ELF-1 (cell line): ENCODE measurements at regions not wholly inside any gene's neighbourhood (a gene's known extent, or its start where the extent isn't known, plus 50 kb on each side); places are given as distances from the start of the nearest gene placed in this dataset.

Experiments
- DNase-seq: peaks from one replicate; pipeline ENCODE4 v3.0.0-alpha.2; 2016; ENCODE audit warnings: low read depth, low spot score

DNA sequence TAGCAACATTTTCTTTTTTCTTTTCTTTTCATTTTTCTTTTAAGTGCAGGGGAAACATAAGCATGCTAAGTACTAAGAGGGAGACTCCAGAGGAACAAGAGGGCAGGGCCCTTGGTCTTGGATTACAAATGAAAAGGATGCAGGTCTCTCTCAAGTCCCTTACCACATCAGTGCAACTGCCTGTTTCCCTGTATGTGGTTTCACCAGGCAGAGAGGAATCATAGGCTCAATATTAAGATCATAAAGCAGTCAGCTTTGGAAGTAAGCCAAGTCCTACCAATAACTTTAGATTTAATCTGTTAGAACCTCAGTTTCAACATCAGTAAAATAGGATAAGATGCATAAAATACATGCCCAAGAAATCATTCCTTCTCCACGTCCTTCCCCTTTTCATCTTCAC is 422.7 kb upstream of the PAPPA start:
- DNase-seq, result no peak

DNA sequence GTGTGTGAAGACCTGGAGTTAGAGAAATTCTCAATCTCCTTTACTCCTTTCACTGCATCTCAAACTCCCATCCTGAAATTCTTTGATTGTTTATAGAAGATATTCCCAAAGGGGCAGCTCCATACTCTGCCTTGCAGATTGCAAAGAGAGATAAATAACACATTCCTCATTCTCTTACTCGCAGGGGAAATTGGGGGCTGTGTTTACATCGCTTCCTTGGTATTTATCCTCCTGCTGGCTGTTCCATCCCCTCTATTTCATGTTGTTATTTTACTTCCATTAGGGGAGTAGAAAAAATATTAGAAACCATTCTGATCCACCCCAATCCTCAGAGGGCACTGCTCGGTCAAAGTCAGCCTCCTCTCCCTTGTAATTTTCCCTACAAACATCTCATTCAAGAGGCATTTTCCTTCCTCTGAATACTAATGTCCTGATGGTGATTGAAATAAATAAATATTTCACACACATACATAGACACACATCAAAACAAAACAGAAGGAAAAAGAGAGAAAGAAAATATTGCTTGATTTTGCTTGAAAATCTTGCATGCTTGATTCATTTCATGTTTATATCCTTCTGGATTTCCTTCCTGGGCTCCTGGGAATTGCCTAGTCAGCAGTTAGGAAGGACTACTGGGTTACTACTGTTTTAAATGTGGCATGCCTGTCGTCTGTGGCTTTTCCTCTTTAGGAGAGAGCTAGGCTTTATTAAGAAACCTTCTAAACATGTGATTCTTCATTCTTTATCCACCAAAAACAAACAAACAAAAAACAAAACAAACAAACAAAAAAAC is 420.1 kb upstream of the PAPPA start:
- DNase-seq, result no peak

- DNase-seq, result no peak
Observed at GRCh38 chr9:115739096-115739875, 414.3 kb upstream of the PAPPA start.

- DNase-seq, result no peak
Observed at GRCh38 chr9:115740986-115741385, 412.6 kb upstream of the PAPPA start.

GRCh38 chr9:115743709-115744605 is 409.6 kb upstream of the PAPPA start:
- DNase-seq, result no peak

GRCh38 chr9:115746496-115746895 is 407.1 kb upstream of the PAPPA start:
- no peak for DNase-seq

DNA sequence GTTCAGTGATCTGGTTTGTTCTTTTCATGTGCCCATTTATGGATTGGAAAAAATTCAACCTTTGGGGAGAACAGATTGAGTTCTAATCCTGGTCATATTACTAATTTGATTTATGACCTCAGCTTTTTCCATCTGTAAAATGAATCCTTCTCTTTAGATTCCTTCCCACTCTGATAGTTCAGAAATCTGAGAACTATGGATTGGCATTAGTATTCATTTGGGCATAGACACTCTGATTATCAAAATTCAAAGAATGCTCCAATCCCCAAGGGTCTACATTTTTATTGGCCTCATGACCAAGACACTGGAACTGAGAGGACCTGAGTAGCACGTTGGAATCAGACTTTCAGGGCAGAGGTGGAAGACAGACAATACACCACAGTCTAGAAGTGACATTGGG is 405.9 kb upstream of the PAPPA start:
- no peak for DNase-seq

- DNase-seq, result no peak
Observed at GRCh38 chr9:115756736-115757135, 396.9 kb upstream of the PAPPA start.

GRCh38 chr9:115757461-115757860 is 396.1 kb upstream of the PAPPA start:
- no peak for DNase-seq

DNA sequence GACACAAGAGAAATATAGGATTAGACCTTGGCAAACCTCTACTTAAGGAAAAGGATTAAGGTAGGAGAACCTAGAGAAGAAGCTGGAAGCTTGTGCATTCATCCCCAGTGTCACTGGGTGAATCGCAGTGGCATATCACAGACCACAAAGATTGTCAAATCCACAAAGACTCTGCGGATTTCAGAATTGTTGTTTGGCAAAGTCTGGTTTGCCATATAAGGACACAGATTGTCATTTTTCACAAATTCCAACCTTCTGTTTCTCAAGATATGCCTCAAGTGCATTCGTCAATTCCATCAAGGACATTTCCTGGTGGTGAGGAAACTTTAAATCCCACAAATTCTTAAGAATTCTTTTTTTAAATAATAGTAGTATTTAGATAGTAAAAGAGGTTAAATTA is 395.1 kb upstream of the PAPPA start:
- DNase-seq, result no peak

- no peak for DNase-seq
Observed at GRCh38 chr9:115759426-115759825, 394.2 kb upstream of the PAPPA start.

DNA sequence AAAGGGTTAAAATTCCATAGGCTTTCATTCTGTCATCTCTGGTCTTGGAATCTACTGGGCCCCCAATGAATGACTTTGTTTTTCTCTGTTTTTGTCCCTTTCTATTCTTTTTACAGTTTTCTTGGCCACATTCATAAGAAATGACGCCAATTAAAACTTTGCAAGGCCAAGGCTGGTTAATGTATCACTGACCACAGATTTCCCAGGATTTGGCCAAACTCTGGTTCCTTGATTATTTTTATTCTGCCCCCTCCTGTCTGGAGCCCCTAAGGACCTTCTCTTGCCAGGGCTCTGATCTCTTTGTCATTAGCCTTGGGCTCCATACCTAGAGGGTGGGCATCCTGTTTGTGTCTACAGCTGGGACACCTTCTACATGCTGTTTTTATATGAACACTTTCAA is 388.9 kb upstream of the PAPPA start:
- no peak for DNase-seq

DNA sequence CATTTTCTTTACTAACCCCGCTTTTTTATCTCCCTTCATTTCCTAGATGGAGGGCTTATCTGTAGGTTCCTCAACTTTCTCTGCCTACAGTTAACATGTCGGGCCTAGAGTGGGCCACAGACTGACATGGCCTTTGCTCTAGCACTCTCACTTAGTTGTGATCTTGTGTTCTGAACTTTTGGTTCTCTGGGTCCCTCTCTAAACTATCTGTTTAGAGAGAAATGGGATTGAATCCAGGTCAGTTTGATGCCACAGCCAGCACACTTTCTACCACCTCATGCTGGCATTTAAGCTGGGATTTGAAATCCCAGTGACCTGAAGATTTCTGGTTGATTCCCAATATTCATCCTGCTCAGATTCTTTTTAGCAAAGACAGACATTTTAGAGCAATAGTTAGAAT is 388.5 kb upstream of the PAPPA start:
- DNase-seq, result no peak

DNA sequence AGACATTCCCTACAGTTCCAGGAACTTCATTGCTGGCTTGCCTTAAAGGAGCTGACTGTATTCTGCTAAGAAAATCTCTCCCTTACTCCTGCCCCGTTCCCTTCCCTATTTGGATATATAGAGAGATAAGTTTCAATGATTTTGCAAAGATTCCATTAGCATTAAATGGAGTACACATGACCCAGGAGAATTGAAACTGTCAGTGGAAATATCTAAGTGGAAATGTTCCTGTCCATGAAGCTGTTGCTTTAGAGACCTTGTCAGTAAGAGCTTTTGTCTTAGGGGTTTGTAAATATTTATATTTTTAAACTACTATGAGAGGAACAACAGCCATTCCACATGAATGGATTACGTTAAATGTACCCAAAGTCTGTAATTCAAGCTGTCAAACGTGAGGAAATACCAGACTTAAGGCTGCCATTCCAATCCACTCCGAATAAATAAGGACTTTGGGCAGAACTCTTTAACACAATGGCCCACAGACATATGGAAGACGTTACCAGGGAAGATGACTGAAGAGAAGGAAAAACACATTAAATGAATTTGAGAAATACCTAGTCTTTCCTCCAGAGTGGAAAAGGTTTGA is 387.1 kb upstream of the PAPPA start:
- DNase-seq, result no peak

- DNase-seq, result no peak
Observed at GRCh38 chr9:115770521-115770920, 383.1 kb upstream of the PAPPA start.

DNA sequence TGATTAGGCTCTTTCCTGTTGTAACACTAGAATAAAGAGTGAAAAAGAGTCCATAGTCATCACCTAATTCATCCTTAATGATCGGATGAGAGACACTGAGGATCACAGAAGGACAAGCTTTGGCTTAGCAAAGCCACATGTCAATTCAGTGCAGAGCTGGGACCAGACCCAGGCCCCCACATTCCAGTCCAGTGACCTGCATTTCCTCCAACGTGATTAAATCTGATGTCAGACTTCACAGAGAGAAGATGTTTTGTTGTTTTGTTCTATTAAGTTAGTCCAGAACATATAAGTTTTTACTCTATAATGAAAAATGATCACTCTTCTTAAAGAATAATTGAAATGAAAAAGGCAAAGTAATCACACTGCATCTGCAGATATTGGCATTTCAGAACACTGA is 377.9 kb upstream of the PAPPA start:
- no peak for DNase-seq

DNA sequence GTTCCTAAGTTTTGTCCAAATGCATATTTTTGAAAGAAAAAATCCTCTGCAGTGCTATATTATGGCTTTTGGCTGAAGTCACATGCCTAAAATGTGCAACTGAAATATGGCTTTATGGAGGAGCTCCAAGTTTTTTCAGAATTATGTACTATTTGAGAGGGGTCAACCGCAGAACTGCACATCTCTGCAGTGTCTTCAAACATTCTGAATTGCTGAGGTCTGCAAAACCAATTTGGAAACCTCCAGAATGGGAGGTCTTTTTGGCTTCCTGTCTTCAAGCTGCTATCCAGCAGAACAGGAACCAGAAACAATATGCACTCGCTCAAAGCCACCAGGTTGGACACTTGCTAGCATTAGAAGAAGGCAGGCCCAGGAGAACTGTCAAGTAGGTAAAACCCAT is 376.0 kb upstream of the PAPPA start:
- DNase-seq, result no peak

GRCh38 chr9:115781070-115781736 is 372.4 kb upstream of the PAPPA start:
- DNase-seq, result no peak

- no peak for DNase-seq
Observed at GRCh38 chr9:115786321-115786720, 367.3 kb upstream of the PAPPA start.

GRCh38 chr9:115790520-115790919 is 363.1 kb upstream of the PAPPA start:
- no peak for DNase-seq

DNA sequence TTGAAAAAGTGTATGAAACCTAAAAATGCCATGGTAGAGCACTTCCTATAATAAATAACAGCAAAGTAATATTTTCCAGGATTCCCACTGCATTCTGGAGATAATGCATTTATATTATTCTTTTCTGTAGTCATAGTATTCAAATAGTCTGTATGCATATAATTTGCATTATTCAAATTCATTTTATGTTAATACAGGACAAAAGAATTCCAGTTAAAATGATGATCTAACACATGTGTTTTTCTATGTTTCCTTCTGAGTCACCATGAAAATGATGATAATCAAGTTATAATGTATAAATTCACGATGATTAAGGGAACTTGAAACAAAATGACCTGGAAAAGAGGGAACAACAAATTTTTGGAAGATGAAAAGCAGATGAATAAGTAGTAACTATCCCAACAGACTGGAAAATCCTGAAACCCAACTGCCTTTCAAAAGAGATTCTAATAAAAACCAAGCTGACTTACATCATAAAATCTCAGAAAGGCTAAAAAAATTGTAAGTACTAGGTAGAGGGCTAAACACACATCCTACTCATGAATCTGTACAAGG is 358.6 kb upstream of the PAPPA start:
- no peak for DNase-seq
